Uterus (tissue), 2 donors: ENCODE measurements at regions not wholly inside any gene's neighbourhood (a gene's known extent, or its start where the extent isn't known, plus 50 kb on each side); places are given as distances from the start of the nearest gene placed in this dataset.

ENCODE experiments used
- CTCF ChIP-seq, 4 experiments: fragments of 200-600 bp in 2 of 4; fragments of 450-650 bp in 2 of 4; sonication (generic) in 2 of 4; IDR thresholded peaks; one replicate each; pipeline ENCODE4 v1.5.1; 2016 to 2019; ENCODE audit warnings: antibody characterized with exemption in 4 of 4, mild to moderate bottlenecking in 2 of 4, moderate library complexity in 1 of 4
- POLR2A ChIP-seq, 2 donors: fragments of 450-650 bp; IDR thresholded peaks; one replicate each; pipeline ENCODE4 v1.6.1; 2016; ENCODE audit warnings: antibody characterized with exemption in 2 of 2, mild to moderate bottlenecking in 1 of 2, moderate library complexity in 1 of 2

- TF ChIP-seq CTCF (IDR thresholded peaks at IDR 0.05) (no peak), POLR2A (IDR thresholded peaks at IDR 0.05) (no peak)
Measured at GRCh38 chr14:30131581-30132097, 204.0 kb upstream of the PRKD1 start.
